ENCODE measurements at regions not wholly inside any gene's neighbourhood (a gene's known extent, or its start where the extent isn't known, plus 50 kb on each side); places are given as distances from the start of the nearest gene placed in this dataset.

- no peak for TF ChIP-seq CTCF (IDR thresholded peaks at IDR 0.05; ENCODE audit: borderline replicate concordance, extremely low read depth, low read length, poor library complexity, severe bottlenecking)
- TF ChIP-seq EZH2 (IDR thresholded peaks at IDR 0.05; ENCODE audit: borderline replicate concordance, low read depth, low read length, severe bottlenecking) = no peak
Measured at GRCh38 chr18:77859634-77860033, 610.0 kb downstream of the GALR1 start.

Data from DND-41 (cell line).